SK-N-SH (cell line): ENCODE measurements at regions not wholly inside any gene's neighbourhood (a gene's known extent, or its start where the extent isn't known, plus 50 kb on each side); places are given as distances from the start of the nearest gene placed in this dataset.

Experiments used
- CTCF ChIA-PET: fragments of 300-600, 350-600 bp; formaldehyde crosslinking; extraction: SDS; loops from one replicate; lab custom pipeline; 2021; lab: Yijun Ruan, JAX
- POLR2A ChIA-PET: fragments of 350-600 bp; sonication (Branson Sonifier 250); formaldehyde crosslinking; extraction: SDS; loops from one replicate; lab custom pipeline; 2020; ENCODE audit warnings: antibody characterized with exemption, inconsistent platforms; lab: Yijun Ruan, JAX
- DNase-seq: peaks from one replicate; pipeline ENCODE4 v3.0.0; 2012
- H2AFZ ChIP-seq: fragments of 200-600 bp; sonication (generic); 2 replicates; pipeline ENCODE4 v1.8.1; 2016; ENCODE audit warnings: antibody characterized with exemption, mild to moderate bottlenecking, low read depth
- H3F3A ChIP-seq: fragments of 200-600 bp; sonication (generic); replicated peaks from 2 replicates; pipeline ENCODE3; 2016; ENCODE audit warnings: antibody characterized with exemption, mild to moderate bottlenecking; ENCODE audit not compliant: insufficient read depth
- H3K27ac ChIP-seq, 2 experiments: fragments of 200-500 bp in 1 of 2; fragments of 200-600 bp in 1 of 2; sonication (Bioruptor generic) in 1 of 2; sonication (generic), shearing (Covaris generic) in 1 of 2; 2 replicates each; pipeline versions ENCODE4 v1.5.1 to v1.6.1; 2014 to 2016; ENCODE audit warnings: low read depth in 2 of 2, inconsistent platforms in 1 of 2, low read length in 1 of 2, mild to moderate bottlenecking in 1 of 2, mixed read lengths in 1 of 2
- H3K27me3 ChIP-seq: fragments of 200-600 bp; sonication (generic), shearing (Covaris generic); 2 replicates; pipeline ENCODE4 v1.6.1; 2016; ENCODE audit warnings: mixed run types; ENCODE audit not compliant: insufficient read depth
- H3K36me3 ChIP-seq, 2 experiments: fragments of 200-500 bp in 1 of 2; fragments of 200-600 bp in 1 of 2; sonication (Bioruptor generic) in 1 of 2; sonication (generic) in 1 of 2; replicated peaks in 1 of 2; 2 replicates each; pipeline versions ENCODE3 to v1.5.1; 2014 to 2016; ENCODE audit warnings: low read length in 1 of 2, mild to moderate bottlenecking in 1 of 2; ENCODE audit not compliant: insufficient read depth in 2 of 2, control insufficient read depth in 1 of 2
- H3K4me1 ChIP-seq, 2 experiments: fragments of 200-500 bp in 1 of 2; fragments of 200-600 bp in 1 of 2; sonication (Bioruptor generic) in 1 of 2; sonication (generic), shearing (Covaris generic) in 1 of 2; 2 replicates each; pipeline versions ENCODE4 v1.5.1 to v1.6.1; 2014 to 2016; ENCODE audit warnings: low read depth in 1 of 2, low read length in 1 of 2, mixed run types in 1 of 2; ENCODE audit not compliant: insufficient read depth in 2 of 2, control insufficient read depth in 1 of 2
- H3K4me2 ChIP-seq: fragments of 200-600 bp; sonication (generic), shearing (Covaris generic); 2 replicates; pipeline ENCODE4 v1.6.1; 2017; ENCODE audit warnings: mixed run types
- H3K4me3 ChIP-seq, 2 experiments: fragments of 200-500 bp in 1 of 2; fragments of 200-600 bp in 1 of 2; sonication (Bioruptor generic) in 1 of 2; sonication (generic), shearing (Covaris generic) in 1 of 2; 2 replicates each; pipeline versions ENCODE4 v1.5.1 to v1.8.1; 2014 to 2016; ENCODE audit warnings: low read depth in 2 of 2, inconsistent platforms in 1 of 2, low read length in 1 of 2, mild to moderate bottlenecking in 1 of 2, mixed read lengths in 1 of 2, moderate library complexity in 1 of 2
- H3K79me2 ChIP-seq: fragments of 200-600 bp; sonication (generic); 2 replicates; pipeline ENCODE4 v1.8.1; 2017; ENCODE audit warnings: mild to moderate bottlenecking; ENCODE audit not compliant: insufficient read depth
- H3K9ac ChIP-seq: fragments of 200-600 bp; sonication (generic); 2 replicates; pipeline ENCODE4 v1.6.1; 2017; ENCODE audit warnings: mixed run types
- H3K9me2 ChIP-seq: fragments of 200-600 bp; sonication (generic); 2 replicates; pipeline ENCODE4 v1.6.1; 2017; ENCODE audit warnings: mixed run types
- H3K9me3 ChIP-seq: fragments of 200-600 bp; sonication (generic); 2 replicates; pipeline ENCODE4 v1.6.1; 2017; ENCODE audit warnings: mixed run types, mild to moderate bottlenecking, moderate library complexity
- H4K20me1 ChIP-seq: fragments of 200-600 bp; sonication (generic); 2 replicates; pipeline ENCODE4 v1.6.1; 2017; ENCODE audit warnings: mild to moderate bottlenecking, mixed run types; ENCODE audit not compliant: insufficient read depth
- EP300 ChIP-seq, 2 experiments: IDR thresholded peaks; 2 replicates each; pipeline versions ENCODE4 v1.4.0 to v1.6.1; 2012; ENCODE audit warnings: borderline replicate concordance in 1 of 2, low read depth in 1 of 2, low read length in 1 of 2
- FOSL2 ChIP-seq: IDR thresholded peaks from 2 replicates; pipeline ENCODE4 v1.4.0; 2012; ENCODE audit warnings: low read depth, mild to moderate bottlenecking, moderate library complexity, borderline replicate concordance
- FOXJ3 ChIP-seq: sonication (generic); formaldehyde crosslinking; IDR thresholded peaks from 2 replicates; pipeline ENCODE4 v1.5.1; 2020; ENCODE audit warnings: mild to moderate bottlenecking, missing genetic modification reagents
- GABPA ChIP-seq: IDR thresholded peaks from 2 replicates; pipeline ENCODE4 v1.4.0; 2012; ENCODE audit warnings: low read depth, mild to moderate bottlenecking
- MAX ChIP-seq: IDR thresholded peaks from 2 replicates; pipeline ENCODE4 v1.4.0; 2012; ENCODE audit warnings: low read depth
- NFIC ChIP-seq: IDR thresholded peaks from 2 replicates; pipeline ENCODE4 v1.4.0; 2012; ENCODE audit warnings: borderline replicate concordance
- RCOR1 ChIP-seq: fragments of 150-350 bp; IDR thresholded peaks from 2 replicates; pipeline ENCODE4 v1.6.1; 2017; ENCODE audit warnings: antibody characterized with exemption, low read length
- REST ChIP-seq: IDR thresholded peaks from 2 replicates; pipeline ENCODE4 v1.6.1; 2012; ENCODE audit warnings: mild to moderate bottlenecking, low read depth, low read length, moderate library complexity
- USF2 ChIP-seq: fragments of 150-350 bp; IDR thresholded peaks from 2 replicates; pipeline ENCODE4 v1.6.1; 2017; ENCODE audit warnings: antibody characterized with exemption, low read length, low read depth, borderline replicate concordance
- ZBTB33 ChIP-seq: IDR thresholded peaks from 2 replicates; pipeline ENCODE4 v1.4.0; 2012; ENCODE audit warnings: low read depth, borderline replicate concordance
- WGBS: methylation state at CpG from one replicate; pipeline ENCODE4 v1.1.6; 2017; ENCODE audit warnings: low lambda C conversion rate; 5-methylcytosine and 5-hydroxymethylcytosine counted together

- H3K27ac ChIP-seq, result no peak overlapping the region
- WGBS, result 34% methylated on average over 9 of the region's 9 CpGs
- no peaks in the 10 kb centered on the region for H3K4me1 ChIP-seq
- ChIA-PET CTCF (interaction anchor here (1.8 kb wide), 1 partner anchor 149 kb away, joined by 11 read pairs; no protein-coding TSS in a partner anchor), POLR2A (no interaction called here)
- no peak for TF ChIP-seq GABPA
- TF ChIP-seq RCOR1, result no peak
- no peak for TF ChIP-seq EP300 (IDR thresholded peaks at IDR 0.05; ENCODE audit: borderline replicate concordance in 1 of 2, low read depth in 1 of 2, low read length in 1 of 2)
- TF ChIP-seq FOSL2, result no peak
- no peak for TF ChIP-seq FOXJ3
- TF ChIP-seq NFIC, result no peak
- no peak for TF ChIP-seq USF2
- TF ChIP-seq MAX, result no peak
- TF ChIP-seq REST, result no peak
- no peak for TF ChIP-seq ZBTB33
- DNase-seq, result no peak
- no peak overlapping the region for H3K4me2 ChIP-seq
- no peak overlapping the region for H3K4me3 ChIP-seq
- no peaks in the 10 kb centered on the region for H3K36me3 ChIP-seq
- H3K9me3 ChIP-seq, result no peaks in the 10 kb centered on the region
- H3K9me2 ChIP-seq, result no peaks in the 10 kb centered on the region
- no peak overlapping the region for H3K9ac ChIP-seq
- no peak overlapping the region for H2AFZ ChIP-seq
- H4K20me1 ChIP-seq, result no peaks in the 10 kb centered on the region
- no peaks in the 10 kb centered on the region for H3K79me2 ChIP-seq
- no peaks in the 10 kb centered on the region; the same call in 1 of the 2 replicates for H3K27me3 ChIP-seq
- no peaks in the 10 kb centered on the region for H3F3A ChIP-seq
Observed at GRCh38 chr20:48471759-48472408, 355.9 kb downstream of the PREX1 start.
